Natural killer cell treated with Interleukin-12 subunit alpha and Interleukin-12 subunit beta and Interleukin-15 and Interleukin-18, amount 100 ng/mL, for 72 hours (primary cell): ENCODE measurements at regions not wholly inside any gene's neighbourhood (a gene's known extent, or its start where the extent isn't known, plus 50 kb on each side); places are given as distances from the start of the nearest gene placed in this dataset.

Experiments used
- ATAC-seq, 2 donors: fragments of 150-1000 bp; cut with Tn5 transposase in 1 of 2; sonication (Bioruptor Pico), chemical (Tn5 transposase) in 1 of 2; 2 replicates each; pipeline ENCODE4 v1.10.0; 2021
- DNase-seq: peaks from one replicate; pipeline ENCODE4 v3.0.0; 2022; ENCODE audit warnings: low spot score
- H3K27ac Mint-ChIP-seq, 2 donors: 1 replicate in 1 of 2; 2 replicates in 1 of 2; pipeline ENCODE4 v1.8.0; 2022; ENCODE audit warnings: mixed read lengths in 2 of 2, mild to moderate bottlenecking in 1 of 2, moderate library complexity in 1 of 2
- H3K27me3 Mint-ChIP-seq, 2 donors: 1 replicate in 1 of 2; 2 replicates in 1 of 2; pipeline ENCODE4 v1.8.0; 2022; ENCODE audit warnings: mixed read lengths in 2 of 2
- H3K36me3 Mint-ChIP-seq: one replicate; pipeline ENCODE4 v1.8.0; 2022; ENCODE audit warnings: mixed read lengths
- H3K4me1 Mint-ChIP-seq, 2 donors: 1 replicate in 1 of 2; 2 replicates in 1 of 2; pipeline ENCODE4 v1.8.0; 2022; ENCODE audit warnings: low read depth in 2 of 2, mixed read lengths in 2 of 2, mild to moderate bottlenecking in 1 of 2
- H3K4me3 Mint-ChIP-seq: one replicate; pipeline ENCODE4 v1.8.0; 2022; ENCODE audit warnings: mixed read lengths
- H3K9me3 Mint-ChIP-seq: 2 replicates; pipeline ENCODE4 v1.8.0; 2022; ENCODE audit warnings: mixed read lengths

GRCh38 chr5:93331863-93332262, 249.2 kb downstream of the NR2F1-AS1 start:
- H3K4me3 Mint-ChIP-seq = no peak overlapping the region
- DNase-seq = no peak
- H3K9me3 Mint-ChIP-seq = peaks cover 17% of the 10 kb centered on the region
- H3K27me3 Mint-ChIP-seq = no peaks in the 10 kb centered on the region
- ATAC-seq = no peak
- no peak overlapping the region for H3K27ac Mint-ChIP-seq
- H3K36me3 Mint-ChIP-seq = no peaks in the 10 kb centered on the region
- no peaks in the 10 kb centered on the region for H3K4me1 Mint-ChIP-seq

GRCh38 chr5:93331241-93331640, 249.8 kb downstream of the NR2F1-AS1 start:
- Mint-ChIP-seq H3K36me3 (no peaks in the 10 kb centered on the region), H3K27me3 (no peaks in the 10 kb centered on the region), H3K4me3 (no peak overlapping the region), H3K9me3 (peaks cover 20% of the 10 kb centered on the region), H3K4me1 (no peaks in the 10 kb centered on the region), H3K27ac (no peak overlapping the region)
- ATAC-seq = no peak
- DNase-seq = no peak

GRCh38 chr5:93330506-93330905, 250.5 kb downstream of the NR2F1-AS1 start:
- Mint-ChIP-seq H3K4me3 (no peak overlapping the region), H3K36me3 (no peaks in the 10 kb centered on the region), H3K27ac (no peak overlapping the region), H3K4me1 (no peaks in the 10 kb centered on the region), H3K27me3 (no peaks in the 10 kb centered on the region), H3K9me3 (peaks cover 20% of the 10 kb centered on the region)
- ATAC-seq (no peak), DNase-seq (no peak)

GRCh38 chr5:93329756-93330155, 251.3 kb downstream of the NR2F1-AS1 start:
- H3K36me3 Mint-ChIP-seq = no peaks in the 10 kb centered on the region
- DNase-seq = no peak
- no peak overlapping the region for H3K4me3 Mint-ChIP-seq
- no peak overlapping the region for H3K27ac Mint-ChIP-seq
- H3K4me1 Mint-ChIP-seq = no peaks in the 10 kb centered on the region
- no peaks in the 10 kb centered on the region for H3K27me3 Mint-ChIP-seq
- ATAC-seq = no peak
- H3K9me3 Mint-ChIP-seq = peaks cover 20% of the 10 kb centered on the region

- ATAC-seq (no peak), DNase-seq (no peak)
- Mint-ChIP-seq H3K4me3 (no peak overlapping the region), H3K27ac (no peak overlapping the region), H3K4me1 (no peaks in the 10 kb centered on the region), H3K36me3 (no peaks in the 10 kb centered on the region), H3K27me3 (no peaks in the 10 kb centered on the region), H3K9me3 (peaks cover 20% of the 10 kb centered on the region)
Measured at GRCh38 chr5:93328833-93329232, 252.2 kb downstream of the NR2F1-AS1 start.

GRCh38 chr5:93327605-93328004, 253.4 kb downstream of the NR2F1-AS1 start:
- Mint-ChIP-seq H3K4me3 (no peak overlapping the region), H3K27me3 (no peaks in the 10 kb centered on the region), H3K9me3 (peaks cover 16% of the 10 kb centered on the region), H3K36me3 (no peaks in the 10 kb centered on the region), H3K4me1 (no peaks in the 10 kb centered on the region), H3K27ac (no peak overlapping the region)
- ATAC-seq (no peak), DNase-seq (no peak)

GRCh38 chr5:93325946-93326345, 255.1 kb downstream of the NR2F1-AS1 start:
- H3K9me3 Mint-ChIP-seq = peaks cover 16% of the 10 kb centered on the region
- DNase-seq (no peak), ATAC-seq (no peak)
- no peaks in the 10 kb centered on the region for H3K36me3 Mint-ChIP-seq
- H3K27ac Mint-ChIP-seq = no peak overlapping the region
- no peak overlapping the region for H3K4me3 Mint-ChIP-seq
- H3K4me1 Mint-ChIP-seq = no peaks in the 10 kb centered on the region
- H3K27me3 Mint-ChIP-seq = no peaks in the 10 kb centered on the region

- Mint-ChIP-seq H3K27me3 (no peaks in the 10 kb centered on the region), H3K4me3 (no peak overlapping the region), H3K27ac (no peak overlapping the region), H3K36me3 (no peaks in the 10 kb centered on the region), H3K4me1 (no peaks in the 10 kb centered on the region), H3K9me3 (peaks cover 16% of the 10 kb centered on the region)
- DNase-seq (no peak), ATAC-seq (no peak)
Measured at GRCh38 chr5:93322974-93323860, 257.8 kb downstream of the NR2F1-AS1 start.

GRCh38 chr5:93320920-93321445, 260.0 kb downstream of the NR2F1-AS1 start:
- ATAC-seq (no peak), DNase-seq (no peak)
- Mint-ChIP-seq H3K4me3 (no peak overlapping the region), H3K27ac (no peak overlapping the region), H3K36me3 (no peaks in the 10 kb centered on the region), H3K27me3 (no peaks in the 10 kb centered on the region), H3K4me1 (no peaks in the 10 kb centered on the region), H3K9me3 (peaks cover 13% of the 10 kb centered on the region)

- Mint-ChIP-seq H3K4me1 (no peaks in the 10 kb centered on the region), H3K27me3 (no peaks in the 10 kb centered on the region), H3K4me3 (no peak overlapping the region), H3K9me3 (peaks cover 7% of the 10 kb centered on the region), H3K27ac (no peak overlapping the region), H3K36me3 (no peaks in the 10 kb centered on the region)
- DNase-seq = no peak
- ATAC-seq = no peak
Measured at GRCh38 chr5:93313672-93314071, 267.3 kb downstream of the NR2F1-AS1 start.

GRCh38 chr5:93311881-93312280, 269.1 kb downstream of the NR2F1-AS1 start:
- no peak overlapping the region for H3K4me3 Mint-ChIP-seq
- H3K27me3 Mint-ChIP-seq = no peaks in the 10 kb centered on the region
- H3K27ac Mint-ChIP-seq = no peak overlapping the region
- H3K4me1 Mint-ChIP-seq = peaks cover 0 to 2% of the 10 kb centered on the region in 2 donors
- no peaks in the 10 kb centered on the region for H3K36me3 Mint-ChIP-seq
- H3K9me3 Mint-ChIP-seq = peaks cover 3% of the 10 kb centered on the region
- no peak for DNase-seq
- ATAC-seq = no peak

- DNase-seq (no peak), ATAC-seq (no peak)
- peaks cover 8% of the 10 kb centered on the region for H3K9me3 Mint-ChIP-seq
- no peaks in the 10 kb centered on the region for H3K27me3 Mint-ChIP-seq
- no peak overlapping the region for H3K27ac Mint-ChIP-seq
- H3K36me3 Mint-ChIP-seq = no peaks in the 10 kb centered on the region
- no peak overlapping the region for H3K4me3 Mint-ChIP-seq
- peaks cover 0 to 2% of the 10 kb centered on the region in 2 donors for H3K4me1 Mint-ChIP-seq
Measured at GRCh38 chr5:93307557-93307956, 273.5 kb downstream of the NR2F1-AS1 start.

GRCh38 chr5:93305984-93306383, 275.0 kb downstream of the NR2F1-AS1 start:
- no peak for ATAC-seq
- H3K36me3 Mint-ChIP-seq = no peaks in the 10 kb centered on the region
- H3K27ac Mint-ChIP-seq = no peak overlapping the region
- no peak overlapping the region for H3K4me3 Mint-ChIP-seq
- peaks cover 8% of the 10 kb centered on the region for H3K9me3 Mint-ChIP-seq
- peaks cover 0 to 2% of the 10 kb centered on the region in 2 donors for H3K4me1 Mint-ChIP-seq
- DNase-seq = no peak
- H3K27me3 Mint-ChIP-seq = no peaks in the 10 kb centered on the region

GRCh38 chr5:93304456-93305250, 276.4 kb downstream of the NR2F1-AS1 start:
- Mint-ChIP-seq H3K9me3 (peaks cover 8% of the 10 kb centered on the region), H3K4me3 (no peak overlapping the region), H3K27me3 (no peaks in the 10 kb centered on the region), H3K27ac (no peak overlapping the region), H3K4me1 (peaks cover 0 to 2% of the 10 kb centered on the region in 2 donors), H3K36me3 (no peaks in the 10 kb centered on the region)
- DNase-seq = no peak
- no peak for ATAC-seq
